Heart right ventricle (tissue), 16 donors: ENCODE measurements at regions not wholly inside any gene's neighbourhood (a gene's known extent, or its start where the extent isn't known, plus 50 kb on each side); places are given as distances from the start of the nearest gene placed in this dataset.

Experiments
- ATAC-seq, 8 donors: fragments of 200-7000 bp; cut with Tn5 transposase; one replicate each; pipeline ENCODE4 v1.9.1; 2020; ENCODE audit warnings: mild to moderate bottlenecking in 8 of 8, moderate library complexity in 8 of 8, moderate number of reproducible peaks in 1 of 8
- DNase-seq, 2 donors: peaks; one replicate each; pipeline ENCODE4 v3.0.0-alpha.2; 2020
- H3K27ac ChIP-seq, 10 donors: fragments of 200-600 bp; sonication (generic) in 2 of 10; one replicate each; pipeline versions ENCODE4 v1.5.0 to v1.8.0; 2020 to 2022; ENCODE audit warnings: mild to moderate bottlenecking in 3 of 10
- H3K27me3 ChIP-seq, 7 donors: fragments of 200-600 bp; one replicate each; pipeline ENCODE4 v1.8.0; 2021 to 2022; ENCODE audit warnings: mild to moderate bottlenecking in 2 of 7
- H3K36me3 ChIP-seq, 9 donors: fragments of 200-600 bp; sonication (generic) in 1 of 9; one replicate each; pipeline versions ENCODE4 v1.5.0 to v1.8.0; 2020 to 2022; ENCODE audit warnings: mild to moderate bottlenecking in 2 of 9
- H3K4me1 ChIP-seq, 9 donors: fragments of 200-600 bp; sonication (generic) in 1 of 9; one replicate each; pipeline versions ENCODE4 v1.5.0 to v1.8.0; 2020 to 2022; ENCODE audit warnings: mild to moderate bottlenecking in 4 of 9
- H3K4me3 ChIP-seq, 10 donors: fragments of 200-600 bp; sonication (generic) in 2 of 10; one replicate each; pipeline versions ENCODE4 v1.5.0 to v1.8.0; 2020 to 2022; ENCODE audit warnings: mild to moderate bottlenecking in 7 of 10, moderate library complexity in 2 of 10
- H3K9me3 ChIP-seq, 11 donors: fragments of 200-600 bp in 10 of 11; sonication (generic) in 2 of 11; one replicate each; pipeline versions ENCODE4 v1.5.0 to v1.8.0; 2013 to 2022; ENCODE audit warnings: mild to moderate bottlenecking in 2 of 11, control low read depth in 1 of 11, moderate library complexity in 1 of 11
- WGBS, 2 donors: extraction: QIAGEN DNeasy Blood & Tissue Kit; methylation state at CpG; one replicate each; pipeline ENCODE4 v1.1.7; 2013; ENCODE audit warnings: inconsistent platforms in 1 of 2; 5-methylcytosine and 5-hydroxymethylcytosine counted together
- intact Hi-C, 10 donors: fragments of 100-400 bp; cut with DNase I; formaldehyde crosslinking; loops; one replicate each; pipeline versions ENCODE4 v1.11.1 to v1.14.2; 2022
- TF ChIP-seq, protein P1 (sequence below), 9 donors: fragments of 200-600 bp; sonication (generic) in 2 of 9; IDR thresholded peaks; one replicate each; pipeline versions ENCODE4 v1.5.0 to v1.8.0; 2021 to 2022; ENCODE audit warnings: antibody characterized with exemption in 9 of 9, mild to moderate bottlenecking in 5 of 9, moderate library complexity in 1 of 9
- donor health status: Arrhythmogenic right ventricular cardiomyopathy.
- donor health status: ischemic (EF 13 %, LVEDD 7.1; RV severe dilation, severe dysfunction).
- donor health status: healthy with polysubstance abuse.
- donor health status: DM: no; HTN: yes; CAD: no.
- donor health status: DM: no; HTN: no; CAD: no.
- donor health status: ischemic (EF 25% LVEDD 6.9; RV normal size, moderate dysfunction).
- donor health status: ischemic (EF 25% LVEDD 5.7; RV mildly dilated, moderate dysfunction).
- donor health status: healthy.
- donor health status: DM: yes; HTN: yes; CAD: no.
- donor health status: Ischemic cardiomyopathy.
- donor health status: ischemic (EF 35%, LVEDD 5.7; RV mildly dilated, moderate dysfunction).
- donor health status: nonischemic (EF 11% LVEDD 7.7; RV severe dilation, severe dysfunction).
- donor health status: DM: yes; HTN: yes; CAD: no.
- donor health status: PGD.
- donor health status: ischemic (EF 29% LVEDD 5.4; RV normal size, mild dysfunction).
- donor health status: nonischemic (EF 23%, LVEDD 6.1; RV moderate dilation, normal function).

DNA sequence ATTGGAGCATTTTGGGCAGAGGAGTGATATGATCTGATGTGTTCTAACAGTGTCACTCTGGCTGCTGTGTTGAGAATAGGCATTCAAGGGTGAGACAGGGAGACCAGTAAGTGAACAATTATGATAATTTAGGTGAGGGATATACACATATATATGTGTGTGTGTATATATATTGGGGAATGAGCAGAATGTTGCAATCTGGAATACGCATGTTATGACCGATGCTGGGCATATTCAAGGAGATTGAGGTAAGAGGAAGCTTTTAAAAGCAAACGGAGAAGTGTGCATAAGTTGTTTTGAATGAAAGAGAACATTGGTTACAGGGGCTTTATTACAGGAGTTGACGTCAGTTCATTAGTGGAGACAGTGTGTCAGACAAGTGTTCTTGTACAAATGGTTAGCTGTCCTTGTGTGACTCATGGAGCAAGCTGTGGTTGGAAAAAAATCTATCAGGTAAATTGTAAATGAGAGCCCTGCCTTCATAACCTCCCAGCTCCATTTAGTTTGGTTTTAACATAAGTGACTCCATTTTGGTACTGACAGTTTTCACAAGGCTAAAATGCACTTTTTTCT, 442.5 kb upstream of the LCORL start:
- intact Hi-C loops, result no loop called here
- Histone ChIP-seq H3K4me1 (no peaks in the 10 kb centered on the region), H3K27ac (no peak overlapping the region), H3K9me3 (peaks cover 0 to 6% (median 0%) of the 10 kb centered on the region in 11 donors), H3K4me3 (no peak overlapping the region), H3K36me3 (no peaks in the 10 kb centered on the region), H3K27me3 (no peaks in the 10 kb centered on the region)
- ATAC-seq (no peak), DNase-seq (no peak)
- WGBS, 2 donors, result 64 to 68% methylated on average over 4 of the region's 4 CpGs
- TF ChIP-seq, protein P1, sequence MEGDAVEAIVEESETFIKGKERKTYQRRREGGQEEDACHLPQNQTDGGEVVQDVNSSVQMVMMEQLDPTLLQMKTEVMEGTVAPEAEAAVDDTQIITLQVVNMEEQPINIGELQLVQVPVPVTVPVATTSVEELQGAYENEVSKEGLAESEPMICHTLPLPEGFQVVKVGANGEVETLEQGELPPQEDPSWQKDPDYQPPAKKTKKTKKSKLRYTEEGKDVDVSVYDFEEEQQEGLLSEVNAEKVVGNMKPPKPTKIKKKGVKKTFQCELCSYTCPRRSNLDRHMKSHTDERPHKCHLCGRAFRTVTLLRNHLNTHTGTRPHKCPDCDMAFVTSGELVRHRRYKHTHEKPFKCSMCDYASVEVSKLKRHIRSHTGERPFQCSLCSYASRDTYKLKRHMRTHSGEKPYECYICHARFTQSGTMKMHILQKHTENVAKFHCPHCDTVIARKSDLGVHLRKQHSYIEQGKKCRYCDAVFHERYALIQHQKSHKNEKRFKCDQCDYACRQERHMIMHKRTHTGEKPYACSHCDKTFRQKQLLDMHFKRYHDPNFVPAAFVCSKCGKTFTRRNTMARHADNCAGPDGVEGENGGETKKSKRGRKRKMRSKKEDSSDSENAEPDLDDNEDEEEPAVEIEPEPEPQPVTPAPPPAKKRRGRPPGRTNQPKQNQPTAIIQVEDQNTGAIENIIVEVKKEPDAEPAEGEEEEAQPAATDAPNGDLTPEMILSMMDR (IDR thresholded peaks at IDR 0.05), result no peak

DNA sequence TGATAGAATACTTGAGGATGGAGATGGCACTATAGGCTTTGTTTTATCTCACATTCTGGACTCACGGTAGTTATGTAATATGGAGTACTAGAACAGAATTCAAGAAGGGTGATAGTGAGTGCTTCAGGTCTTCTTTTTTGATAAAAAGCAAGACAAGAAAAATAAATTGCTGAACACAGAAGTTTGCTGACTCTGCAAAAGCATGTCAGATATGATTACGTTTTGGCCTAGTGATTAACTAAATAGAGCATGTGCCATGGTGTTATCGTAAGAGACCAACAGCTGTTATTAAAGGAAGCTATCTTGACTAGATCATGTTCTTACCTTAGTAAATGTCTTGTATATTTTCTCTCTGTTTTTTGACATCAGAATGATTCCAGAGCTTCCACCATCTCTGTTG, 436.9 kb upstream of the LCORL start:
- TF ChIP-seq, protein P1 (IDR thresholded peaks at IDR 0.05), result no peak
- Histone ChIP-seq H3K4me1 (no peaks in the 10 kb centered on the region), H3K27ac (no peak overlapping the region), H3K27me3 (no peaks in the 10 kb centered on the region), H3K9me3 (peaks cover 0 to 6% (median 0%) of the 10 kb centered on the region in 11 donors), H3K4me3 (no peak overlapping the region), H3K36me3 (no peaks in the 10 kb centered on the region)
- intact Hi-C loops, result no loop called here
- DNase-seq, result no peak
- 88 to 89% methylated on average over 3 of the region's 3 CpGs for WGBS, 2 donors
- no peak for ATAC-seq

DNA sequence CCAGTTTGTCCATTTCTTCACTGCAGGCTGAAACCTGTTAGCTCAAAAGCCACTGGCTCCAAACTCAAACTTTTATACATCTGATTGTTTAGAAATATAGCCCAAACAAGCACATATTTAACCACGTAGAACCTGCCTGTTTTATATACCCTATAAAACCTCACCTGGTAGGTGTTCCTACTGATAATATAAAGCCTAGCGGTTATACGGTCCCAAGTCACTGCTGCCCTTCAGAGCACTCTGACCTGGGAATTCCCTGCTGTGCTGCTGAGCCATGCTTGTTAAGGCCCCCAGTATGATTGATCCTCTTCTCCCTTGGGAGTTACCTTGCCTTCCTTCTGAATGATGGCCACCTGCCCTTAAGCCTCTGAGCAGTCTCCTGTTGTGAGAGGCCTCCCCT, 432.8 kb upstream of the LCORL start:
- ATAC-seq, result no peak
- TF ChIP-seq, protein P1 (IDR thresholded peaks at IDR 0.05), result no peak
- no peaks in the 10 kb centered on the region for H3K27me3 ChIP-seq
- DNase-seq, result no peak
- no peaks in the 10 kb centered on the region for H3K4me1 ChIP-seq
- WGBS, 2 donors, result 81 to 88% methylated on average over 3 of the region's 3 CpGs
- intact Hi-C loops, result no loop called here
- H3K4me3 ChIP-seq, result no peak overlapping the region
- H3K27ac ChIP-seq, result no peak overlapping the region
- H3K36me3 ChIP-seq, result no peaks in the 10 kb centered on the region
- no peaks in the 10 kb centered on the region for H3K9me3 ChIP-seq

DNA sequence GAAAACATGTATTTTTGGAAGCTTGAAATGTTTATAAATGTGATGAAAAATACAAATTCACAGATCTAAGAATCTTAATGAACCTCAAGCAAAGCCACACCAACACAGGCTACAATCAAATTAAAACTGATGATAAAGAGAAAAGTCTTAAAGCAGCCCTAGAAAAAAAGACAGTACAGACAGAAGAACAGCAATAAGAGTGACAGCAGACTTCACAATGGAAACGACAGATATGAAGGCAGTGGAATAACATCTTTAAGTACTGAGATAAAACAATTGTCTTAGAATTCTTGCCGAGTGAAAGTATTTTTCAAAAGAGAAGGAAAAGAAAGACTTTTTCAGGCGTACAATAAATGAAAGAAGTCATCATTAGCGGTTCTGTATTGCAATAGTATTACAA, 423.6 kb upstream of the LCORL start:
- no peaks in the 10 kb centered on the region for H3K36me3 ChIP-seq
- no peaks in the 10 kb centered on the region for H3K27me3 ChIP-seq
- WGBS, 2 donors, result 80 to 86% methylated on average over 4 of the region's 4 CpGs
- DNase-seq (no peak), ATAC-seq (no peak)
- intact Hi-C loops, result no loop called here
- H3K9me3 ChIP-seq, result peaks cover 0 to 17% (median 2%) of the 10 kb centered on the region in 11 donors
- peaks cover 0 to 8% (median 0%) of the 10 kb centered on the region in 9 donors for H3K4me1 ChIP-seq
- TF ChIP-seq, protein P1 (IDR thresholded peaks at IDR 0.05), result no peak
- no peak overlapping the region for H3K4me3 ChIP-seq
- no peak overlapping the region for H3K27ac ChIP-seq
